Mesenchymal stem cell (in vitro differentiated cells and primary cell): ENCODE measurements at regions not wholly inside any gene's neighbourhood (a gene's known extent, or its start where the extent isn't known, plus 50 kb on each side); places are given as distances from the start of the nearest gene placed in this dataset.

ENCODE experiments used
- DNase-seq: peaks from one replicate; pipeline ENCODE4 v3.0.0-alpha.2; 2013
- H2AFZ ChIP-seq: one replicate; pipeline ENCODE4 v1.6.1; 2013; ENCODE audit warnings: low read depth, mild to moderate bottlenecking, control low read depth, inconsistent platforms, low read length, moderate library complexity
- H2AK5ac ChIP-seq: 2 replicates; pipeline ENCODE4 v1.6.1; 2013; ENCODE audit warnings: low read length, moderate library complexity, mild to moderate bottlenecking, inconsistent platforms; ENCODE audit not compliant: severe bottlenecking
- H2BK120ac ChIP-seq: one replicate; pipeline ENCODE4 v1.6.1; 2013; ENCODE audit warnings: low read depth, mild to moderate bottlenecking, inconsistent platforms, low read length, moderate library complexity
- H2BK12ac ChIP-seq, 2 experiments: one replicate each; pipeline ENCODE4 v1.6.1; 2013; ENCODE audit warnings: inconsistent platforms in 2 of 2, low read length in 2 of 2, mild to moderate bottlenecking in 2 of 2, moderate library complexity in 2 of 2, control low read depth in 1 of 2
- H2BK15ac ChIP-seq: one replicate; pipeline ENCODE4 v1.6.1; 2013; ENCODE audit warnings: mild to moderate bottlenecking, low read depth, inconsistent platforms; ENCODE audit not compliant: poor library complexity, severe bottlenecking
- H2BK5ac ChIP-seq: 2 replicates; pipeline ENCODE4 v1.6.1; 2013; ENCODE audit warnings: low read depth, mild to moderate bottlenecking, low read length, control low read depth, inconsistent platforms; ENCODE audit not compliant: poor library complexity, severe bottlenecking
- H3K14ac ChIP-seq, 2 experiments: one replicate each; pipeline ENCODE4 v1.6.1; 2013; ENCODE audit warnings: inconsistent platforms in 2 of 2, low read length in 2 of 2, control low read depth in 1 of 2, mild to moderate bottlenecking in 1 of 2, moderate library complexity in 1 of 2
- H3K18ac ChIP-seq, 2 experiments: one replicate each; pipeline ENCODE4 v1.6.1; 2013; ENCODE audit warnings: inconsistent platforms in 2 of 2, low read length in 2 of 2, control low read depth in 1 of 2, low read depth in 1 of 2, mild to moderate bottlenecking in 1 of 2
- H3K23ac ChIP-seq, 2 experiments: one replicate each; pipeline ENCODE4 v1.6.1; 2013; ENCODE audit warnings: inconsistent platforms in 2 of 2, low read length in 2 of 2, mild to moderate bottlenecking in 2 of 2, moderate library complexity in 2 of 2, control low read depth in 1 of 2
- H3K27ac ChIP-seq: 2 replicates; pipeline ENCODE4 v1.5.1; 2013; ENCODE audit warnings: mild to moderate bottlenecking, moderate library complexity, low read length, control low read depth, inconsistent platforms; ENCODE audit not compliant: poor library complexity, severe bottlenecking
- H3K27me3 ChIP-seq, 2 experiments: 2 replicates each; pipeline versions ENCODE4 v1.6.1 to v1.7.0; 2013; ENCODE audit warnings: low read length in 2 of 2, mild to moderate bottlenecking in 2 of 2, moderate library complexity in 2 of 2, control low read depth in 1 of 2, inconsistent platforms in 1 of 2; ENCODE audit not compliant: control insufficient read depth in 1 of 2, insufficient read depth in 1 of 2
- H3K36me3 ChIP-seq, 2 experiments: 2 replicates each; pipeline versions ENCODE4 v1.6.1 to v1.7.0; 2013; ENCODE audit warnings: low read length in 2 of 2, control low read depth in 1 of 2, inconsistent platforms in 1 of 2, low read depth in 1 of 2, mild to moderate bottlenecking in 1 of 2; ENCODE audit not compliant: insufficient read depth in 2 of 2, control insufficient read depth in 1 of 2
- H3K4ac ChIP-seq, 2 experiments: one replicate each; pipeline ENCODE4 v1.6.1; 2013; ENCODE audit warnings: inconsistent platforms in 2 of 2, low read length in 2 of 2, mild to moderate bottlenecking in 2 of 2, moderate library complexity in 2 of 2, control low read depth in 1 of 2, low read depth in 1 of 2
- H3K4me1 ChIP-seq: 2 replicates; pipeline ENCODE4 v1.6.1; 2013; ENCODE audit warnings: low read depth, low read length, control low read depth; ENCODE audit not compliant: control insufficient read depth, insufficient read depth
- H3K4me2 ChIP-seq: 2 replicates; pipeline ENCODE4 v1.6.1; 2013; ENCODE audit warnings: low read length, mild to moderate bottlenecking, inconsistent platforms; ENCODE audit not compliant: poor library complexity, severe bottlenecking
- H3K4me3 ChIP-seq, 2 experiments: 2 replicates each; pipeline versions ENCODE4 v1.5.1 to v1.7.0; 2013; ENCODE audit warnings: low read length in 2 of 2, mild to moderate bottlenecking in 2 of 2, control low read depth in 1 of 2, low read depth in 1 of 2; ENCODE audit not compliant: insufficient read depth in 1 of 2
- H3K79me1 ChIP-seq: replicated peaks from 2 replicates; pipeline ENCODE4 v1.6.1; 2013; ENCODE audit warnings: mild to moderate bottlenecking, control low read depth, low read length, inconsistent platforms; ENCODE audit not compliant: poor library complexity, severe bottlenecking
- H3K9ac ChIP-seq: 2 replicates; pipeline ENCODE4 v1.7.0; 2013; ENCODE audit warnings: mild to moderate bottlenecking, low read length, moderate library complexity
- H3K9me3 ChIP-seq: 2 replicates; pipeline ENCODE4 v1.7.0; 2013; ENCODE audit warnings: mild to moderate bottlenecking, low read length; ENCODE audit not compliant: control insufficient read depth
- H4K8ac ChIP-seq: one replicate; pipeline ENCODE4 v1.6.1; 2013; ENCODE audit warnings: inconsistent platforms, mild to moderate bottlenecking, low read length, moderate library complexity
- H4K91ac ChIP-seq: one replicate; pipeline ENCODE4 v1.6.1; 2013; ENCODE audit warnings: mild to moderate bottlenecking, low read length, inconsistent platforms
- WGBS: methylation state at CpG from one replicate; pipeline ENCODE4 v1.1.7; 2013; ENCODE audit warnings: mixed read lengths; 5-methylcytosine and 5-hydroxymethylcytosine counted together

DNA sequence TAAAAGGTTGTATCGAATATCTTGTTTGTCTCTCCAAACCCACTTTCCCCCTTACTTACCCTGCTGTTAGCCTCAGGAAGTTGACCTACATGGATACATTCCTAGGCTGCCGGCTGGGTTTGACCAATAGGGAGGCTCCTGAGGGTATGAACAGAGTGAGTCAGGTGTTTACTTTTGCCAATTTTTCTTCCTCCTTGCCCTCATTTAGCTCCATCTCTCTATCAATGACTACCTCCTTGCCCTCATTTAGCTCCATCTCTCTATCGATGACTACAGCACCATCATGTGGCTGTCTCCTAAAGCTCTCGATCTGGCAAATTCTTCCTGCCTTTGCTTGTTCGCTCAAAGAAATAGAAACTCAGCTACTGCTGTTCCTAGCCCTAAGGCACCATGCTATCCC, 571.9 kb upstream of the CRIM1 start:
- WGBS: 83% methylated on average over 3 of the region's 5 CpGs
- Histone ChIP-seq H2BK15ac (no peak overlapping the region), H3K23ac (no peak overlapping the region)

GRCh38 chr2:35741556-35741955, 614.0 kb upstream of the CRIM1 start:
- no peaks in the 10 kb centered on the region for H3K4me1 ChIP-seq
- H3K4me2 ChIP-seq: no peak overlapping the region
- H3K23ac ChIP-seq: no peak overlapping the region
- H2AFZ ChIP-seq: no peak overlapping the region
- no peak overlapping the region for H2BK5ac ChIP-seq
- no peak overlapping the region for H4K91ac ChIP-seq
- H4K8ac ChIP-seq: no peak overlapping the region
- no peaks in the 10 kb centered on the region for H3K36me3 ChIP-seq
- 53% methylated on average over 2 of the region's 2 CpGs for WGBS
- no peak overlapping the region for H2BK120ac ChIP-seq
- H3K4ac ChIP-seq: no peak overlapping the region
- no peaks in the 10 kb centered on the region for H3K79me1 ChIP-seq
- no peak overlapping the region for H3K9ac ChIP-seq
- no peak overlapping the region for H3K18ac ChIP-seq
- no peak overlapping the region for H3K4me3 ChIP-seq
- peaks cover 9% of the 10 kb centered on the region for H3K9me3 ChIP-seq
- H3K27me3 ChIP-seq: no peaks in the 10 kb centered on the region
- H3K27ac ChIP-seq: no peak overlapping the region
- no peak overlapping the region for H3K14ac ChIP-seq
- no peak overlapping the region for H2BK15ac ChIP-seq
- DNase-seq: peak; percentile 33
- no peak overlapping the region for H2AK5ac ChIP-seq
- no peak overlapping the region for H2BK12ac ChIP-seq

More for the DNA sequence above, 571.9 kb upstream of the CRIM1 start:
- no peak overlapping the region for H3K27ac ChIP-seq
- no peak overlapping the region for H3K14ac ChIP-seq
- no peak overlapping the region for H3K9ac ChIP-seq
- no peak overlapping the region for H3K4me3 ChIP-seq
- H3K18ac ChIP-seq: no peak overlapping the region
- no peak overlapping the region for H2BK12ac ChIP-seq
- H3K9me3 ChIP-seq: peaks cover 6% of the 10 kb centered on the region
- H2AFZ ChIP-seq: no peak overlapping the region
- H3K36me3 ChIP-seq: no peaks in the 10 kb centered on the region
- no peaks in the 10 kb centered on the region for H3K4me1 ChIP-seq
- no peaks in the 10 kb centered on the region for H3K27me3 ChIP-seq
- DNase-seq: no peak
- H2AK5ac ChIP-seq: no peak overlapping the region
- H4K91ac ChIP-seq: no peak overlapping the region
- H3K4ac ChIP-seq: no peak overlapping the region
- H2BK5ac ChIP-seq: no peak overlapping the region
- H4K8ac ChIP-seq: no peak overlapping the region
- H2BK120ac ChIP-seq: no peak overlapping the region
- H3K79me1 ChIP-seq: no peaks in the 10 kb centered on the region
- H3K4me2 ChIP-seq: no peak overlapping the region

DNA sequence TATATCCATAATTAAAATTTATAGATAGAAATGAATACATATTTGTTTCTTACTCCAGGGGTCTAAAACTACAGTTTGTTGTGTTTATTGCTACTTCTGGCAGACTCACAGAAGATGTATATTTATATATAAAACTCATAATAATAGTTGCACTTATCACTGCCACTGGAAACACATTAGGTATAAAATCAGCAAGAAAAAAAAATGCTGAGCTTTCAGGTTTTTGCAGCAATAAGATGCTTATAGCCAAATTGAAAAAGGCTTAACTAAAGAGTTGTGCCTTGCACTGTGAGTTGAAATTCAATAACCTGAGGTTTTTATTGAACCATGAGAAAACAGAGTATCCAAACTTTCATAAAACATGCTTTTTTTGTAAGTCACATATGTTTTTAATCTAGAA, 623.9 kb upstream of the CRIM1 start:
- Histone ChIP-seq H2BK12ac (no peak overlapping the region), H4K8ac (no peak overlapping the region), H3K27me3 (no peaks in the 10 kb centered on the region), H2AK5ac (no peak overlapping the region), H3K36me3 (no peaks in the 10 kb centered on the region), H3K18ac (no peak overlapping the region), H3K4me2 (no peak overlapping the region), H3K23ac (no peak overlapping the region), H2BK5ac (no peak overlapping the region), H3K14ac (no peak overlapping the region), H2BK15ac (no peak overlapping the region), H3K4ac (no peak overlapping the region), H2AFZ (no peak overlapping the region), H4K91ac (no peak overlapping the region), H3K9ac (no peak overlapping the region), H3K4me1 (no peaks in the 10 kb centered on the region), H3K4me3 (no peak overlapping the region), H3K9me3 (no peaks in the 10 kb centered on the region), H2BK120ac (no peak overlapping the region), H3K79me1 (no peaks in the 10 kb centered on the region), H3K27ac (no peak overlapping the region)
- DNase-seq: no peak

GRCh38 chr2:35714883-35715282, 640.7 kb upstream of the CRIM1 start:
- Histone ChIP-seq H3K4ac (no peak overlapping the region), H3K9ac (no peak overlapping the region), H2BK120ac (no peak overlapping the region), H3K4me1 (no peaks in the 10 kb centered on the region), H2BK15ac (no peak overlapping the region), H2BK5ac (no peak overlapping the region), H2BK12ac (no peak overlapping the region), H4K91ac (no peak overlapping the region), H3K23ac (no peak overlapping the region), H3K79me1 (no peaks in the 10 kb centered on the region), H3K18ac (no peak overlapping the region), H3K36me3 (no peaks in the 10 kb centered on the region), H3K9me3 (peaks cover 3% of the 10 kb centered on the region), H4K8ac (no peak overlapping the region), H3K14ac (no peak overlapping the region), H3K4me2 (no peak overlapping the region), H3K4me3 (no peak overlapping the region), H2AFZ (no peak overlapping the region), H3K27me3 (no peaks in the 10 kb centered on the region), H2AK5ac (no peak overlapping the region), H3K27ac (no peak overlapping the region)
- 83% methylated on average over 2 of the region's 3 CpGs for WGBS
- peak; percentile 13 for DNase-seq
